ENCODE measurements at regions not wholly inside any gene's neighbourhood (a gene's known extent, or its start where the extent isn't known, plus 50 kb on each side); places are given as distances from the start of the nearest gene placed in this dataset.
A peak's percentile ranks its signal among the peaks of the same experiment; 100 is the strongest.
"Not testable (repeated sequence)": the region's sequence is repeated elsewhere in the genome, so short reads cannot be mapped to it uniquely, and the experiment has no call there.

DNA sequence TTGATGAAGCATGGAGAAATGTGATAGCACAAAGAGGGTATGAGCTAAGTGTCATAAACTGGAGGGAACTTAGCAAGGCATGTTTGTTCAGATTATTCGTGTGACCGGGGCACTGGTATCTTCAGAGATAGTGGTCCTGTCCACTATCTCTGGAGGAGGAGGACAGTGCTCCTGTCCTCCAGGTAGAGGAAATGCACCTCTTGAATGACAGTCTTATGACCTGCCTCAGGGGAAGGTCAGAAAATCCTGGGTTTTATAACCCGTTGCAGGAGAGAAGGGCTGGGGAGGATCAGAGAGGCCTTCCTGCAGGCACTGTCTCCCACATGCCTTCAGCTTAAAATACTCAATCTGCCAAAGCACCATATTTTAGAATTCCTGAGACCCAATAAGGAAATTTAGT is 213.5 kb upstream of the UBL3 start:
- no peak for DNase-seq

DNA sequence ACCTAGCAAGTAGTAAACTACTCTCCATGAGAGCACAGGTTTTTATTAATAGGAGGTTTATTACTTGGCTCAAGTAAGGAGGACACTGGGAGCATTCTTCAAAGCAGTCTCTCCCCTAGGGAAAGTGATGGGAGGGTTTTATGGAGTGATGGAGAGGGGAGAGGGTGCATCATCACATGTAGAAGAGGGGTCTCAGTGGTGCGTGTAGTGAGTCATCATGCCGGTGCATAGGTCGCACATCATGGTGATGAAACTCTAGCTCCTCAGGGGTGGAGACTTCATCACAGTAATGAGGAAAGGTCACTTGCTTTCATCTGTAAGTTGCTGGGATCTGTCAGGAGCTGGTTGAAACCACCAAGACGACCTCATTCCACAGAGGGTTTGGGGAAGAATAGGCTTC is 210.8 kb upstream of the UBL3 start:
- DNase-seq: no peak

- DNase-seq: no peak
Measured at GRCh38 chr13:30058429-30058828, 208.0 kb upstream of the UBL3 start.

- DNase-seq: not testable (repeated sequence)
Measured at GRCh38 chr13:30054546-30054945, 204.1 kb upstream of the UBL3 start.

DNA sequence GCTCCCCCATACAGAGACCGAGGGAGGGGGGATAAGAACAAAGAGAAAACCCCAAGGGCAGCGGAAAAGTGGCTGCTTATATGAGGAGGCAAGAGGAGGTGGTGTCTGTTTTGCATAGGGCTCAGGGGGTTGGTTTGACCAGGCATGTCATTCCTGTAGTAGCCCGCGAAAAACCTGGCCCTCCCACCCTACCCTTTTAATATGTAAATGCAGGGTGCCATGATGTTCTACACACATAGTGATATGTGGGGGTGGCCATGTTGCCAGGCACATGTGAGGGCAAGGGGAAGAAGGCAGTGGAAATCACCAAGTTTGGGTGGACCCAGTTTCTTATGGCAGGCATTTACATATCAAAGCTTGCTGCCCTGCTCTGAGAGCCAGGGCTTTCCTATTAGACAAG is 203.5 kb upstream of the UBL3 start:
- DNase-seq: no peak

DNA sequence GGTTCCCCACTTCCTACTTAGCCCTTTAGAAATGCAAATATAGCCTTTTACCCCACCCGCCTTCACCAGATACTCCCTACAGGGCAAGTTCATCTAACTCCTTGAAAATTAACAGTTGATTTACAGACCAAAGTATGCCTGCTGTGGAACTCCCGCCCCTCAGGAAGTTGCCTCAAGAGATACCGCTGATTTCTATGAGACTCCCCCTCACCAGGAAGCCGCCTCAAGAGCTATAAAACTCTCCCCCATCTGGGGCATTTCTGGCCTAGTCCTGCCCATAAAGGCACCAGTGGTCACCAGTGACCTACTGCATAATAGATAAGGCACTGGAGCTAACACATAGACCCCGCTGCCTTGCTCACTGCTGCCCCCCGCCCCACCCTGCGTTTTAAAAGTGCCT is 201.7 kb upstream of the UBL3 start:
- DNase-seq: no peak

GRCh38 chr13:30051531-30052060 is 201.2 kb upstream of the UBL3 start:
- no peak for DNase-seq

DNA sequence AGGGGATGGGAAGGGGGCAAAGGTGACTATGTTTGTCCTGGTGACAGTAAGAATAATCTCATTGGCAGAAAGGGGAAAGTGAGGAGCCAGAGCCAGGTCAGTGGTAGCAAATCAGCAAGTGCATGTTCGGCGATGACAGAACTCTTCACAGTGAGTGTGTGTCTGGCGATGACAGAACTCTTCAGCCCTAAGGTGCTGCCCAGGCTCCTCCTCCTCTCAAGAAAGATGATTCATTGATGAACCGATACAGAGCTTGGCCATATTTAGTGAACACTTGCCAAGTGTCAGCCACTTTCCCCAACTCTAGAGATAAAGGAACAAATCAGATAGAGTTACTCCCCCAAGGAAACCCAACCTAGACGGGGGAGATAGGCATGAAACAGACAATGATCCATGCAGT is 199.3 kb upstream of the UBL3 start:
- no peak for DNase-seq

DNA sequence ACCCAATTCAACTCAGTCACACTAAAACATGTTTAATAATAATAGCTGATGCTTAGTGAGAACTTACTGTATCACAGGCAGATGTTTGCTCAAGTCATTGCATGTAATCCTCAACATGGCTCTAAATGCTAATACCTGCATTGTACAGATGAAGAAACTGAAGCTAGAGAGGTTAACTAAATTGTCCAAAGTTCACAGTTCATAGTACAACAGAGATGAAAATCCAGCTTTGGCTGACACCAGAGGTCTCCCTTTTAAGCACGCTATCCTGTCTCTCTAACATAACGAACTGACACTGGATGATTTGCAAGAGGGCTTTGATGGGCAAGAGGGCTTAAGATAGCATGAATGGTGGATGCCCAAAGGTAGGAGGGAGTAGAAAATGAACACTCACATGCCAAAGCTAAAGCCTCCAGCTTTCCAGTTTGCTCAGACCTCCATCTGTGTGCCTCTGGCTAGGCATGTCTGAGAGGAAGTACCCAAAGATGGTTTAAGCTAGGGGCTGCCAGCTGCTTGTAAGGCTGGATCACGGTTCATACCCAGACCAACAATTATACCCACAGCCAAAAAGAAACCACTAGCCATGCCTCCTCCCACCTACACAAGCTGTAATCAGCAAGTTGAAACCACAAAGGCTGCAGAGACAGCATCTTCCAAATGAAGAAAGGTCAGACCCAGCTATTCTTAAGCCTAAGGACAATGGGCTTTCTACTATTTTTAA is 196.9 kb upstream of the UBL3 start:
- no peak for DNase-seq

- DNase-seq: no peak
Measured at GRCh38 chr13:30045916-30046704, 195.7 kb upstream of the UBL3 start.

DNA sequence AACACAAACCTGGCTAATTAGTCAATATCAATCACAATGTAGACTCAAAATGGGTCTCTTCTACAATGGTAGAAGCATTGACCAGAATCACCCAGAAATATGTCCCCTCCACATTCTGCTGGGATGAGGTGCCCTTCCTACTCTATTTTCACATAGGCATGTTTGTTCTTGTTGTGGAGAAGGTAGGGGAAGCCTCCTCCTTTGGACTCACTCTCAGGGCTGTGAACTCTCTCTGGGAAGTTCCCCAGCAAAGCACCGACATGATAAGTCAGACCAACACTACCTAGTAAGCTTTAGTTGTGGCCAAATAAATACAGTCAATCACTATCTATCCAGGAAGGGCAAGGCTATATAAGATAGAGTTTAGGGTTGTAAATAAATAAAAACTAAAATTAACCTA is 194.5 kb upstream of the UBL3 start:
- DNase-seq: no peak

GRCh38 chr13:30043631-30043925 is 193.2 kb upstream of the UBL3 start:
- DNase-seq: no peak

GRCh38 chr13:30042891-30043630 is 192.6 kb upstream of the UBL3 start:
- no peak for DNase-seq

DNA sequence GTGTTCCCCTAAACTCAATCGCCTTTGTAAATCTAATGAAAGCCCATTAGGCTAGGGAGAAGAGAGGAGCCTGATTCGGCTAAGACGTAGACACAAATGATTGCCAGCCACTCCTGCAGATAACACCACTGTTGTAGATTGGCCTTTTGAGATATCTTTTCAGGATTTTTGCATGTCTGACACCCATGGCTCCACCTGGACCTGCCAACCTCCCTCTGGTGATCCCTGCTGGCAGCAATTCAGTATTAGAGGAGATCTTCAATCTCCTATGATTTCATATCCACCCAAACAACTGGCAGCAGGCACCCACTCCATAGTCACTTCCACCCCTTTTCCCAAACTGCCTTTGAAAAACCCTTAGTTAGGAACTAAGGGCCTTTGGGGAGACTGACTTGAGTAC is 191.9 kb upstream of the UBL3 start:
- DNase-seq: no peak

- DNase-seq: no peak
Measured at GRCh38 chr13:30039511-30039911, 189.1 kb upstream of the UBL3 start.

DNA sequence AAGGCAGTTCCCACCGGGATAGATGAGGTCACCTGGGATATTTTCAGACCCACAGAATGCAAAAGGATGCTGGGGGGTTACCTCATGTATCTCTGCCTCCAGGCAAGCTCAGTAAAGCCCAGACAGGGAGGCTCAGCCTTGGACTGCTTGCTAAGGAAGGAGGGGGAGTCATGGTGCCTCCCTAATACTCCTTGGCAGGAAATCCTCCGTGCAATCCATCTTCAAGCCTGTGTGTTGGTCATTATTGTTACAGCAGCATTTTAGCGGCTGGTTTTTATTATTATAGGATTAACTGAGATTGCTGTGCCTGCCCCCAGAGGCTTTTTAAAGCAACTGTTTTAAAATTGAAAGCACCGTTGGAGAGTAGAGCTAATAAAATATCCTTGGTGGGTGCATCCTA is 188.5 kb upstream of the UBL3 start:
- no peak for DNase-seq

GRCh38 chr13:30037766-30038165 is 187.3 kb upstream of the UBL3 start:
- DNase-seq: no peak

GRCh38 chr13:30037306-30037705 is 186.9 kb upstream of the UBL3 start:
- peak in 1 of 14 donors; percentile 14 for DNase-seq

DNA sequence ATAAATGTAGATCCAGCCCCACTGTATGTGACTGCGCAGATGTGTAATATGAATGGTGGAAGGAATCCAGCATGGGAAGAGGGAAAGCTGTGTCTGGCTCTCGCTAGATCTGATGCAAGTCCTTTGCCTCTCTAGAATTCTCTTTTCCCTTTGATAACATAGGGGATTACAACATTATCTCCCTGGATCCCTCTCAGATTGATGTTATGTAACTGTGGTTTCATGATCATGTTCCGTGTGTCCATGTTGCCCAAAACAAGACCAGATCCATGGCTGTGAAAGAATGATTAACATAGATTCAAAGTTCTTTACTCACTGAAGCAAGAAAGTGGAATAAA is 184.0 kb upstream of the UBL3 start:
- DNase-seq: no peak

GRCh38 chr13:30033681-30034457 is 183.5 kb upstream of the UBL3 start:
- peak in 2 of 14 donors; percentile 13 to 16 for DNase-seq

DNA sequence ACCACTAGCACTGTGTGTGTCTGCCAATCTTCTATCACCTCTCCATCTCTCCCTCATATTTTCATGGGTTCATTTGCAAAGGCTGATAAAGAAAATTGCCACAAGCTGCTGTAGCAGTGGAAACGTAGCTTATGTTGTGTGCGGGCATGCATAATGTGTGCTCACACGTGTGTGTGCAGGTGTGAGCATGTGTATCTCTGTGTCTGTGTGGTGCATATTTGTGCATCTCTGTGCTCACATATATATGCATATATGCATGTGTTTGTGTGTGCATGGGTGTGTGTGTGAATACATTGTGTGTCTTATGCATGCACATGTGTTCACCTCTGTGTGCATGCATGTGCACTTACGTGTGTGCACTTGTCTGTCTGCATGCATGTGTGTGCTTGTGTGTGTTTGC is 181.8 kb upstream of the UBL3 start:
- no peak for DNase-seq

DNA sequence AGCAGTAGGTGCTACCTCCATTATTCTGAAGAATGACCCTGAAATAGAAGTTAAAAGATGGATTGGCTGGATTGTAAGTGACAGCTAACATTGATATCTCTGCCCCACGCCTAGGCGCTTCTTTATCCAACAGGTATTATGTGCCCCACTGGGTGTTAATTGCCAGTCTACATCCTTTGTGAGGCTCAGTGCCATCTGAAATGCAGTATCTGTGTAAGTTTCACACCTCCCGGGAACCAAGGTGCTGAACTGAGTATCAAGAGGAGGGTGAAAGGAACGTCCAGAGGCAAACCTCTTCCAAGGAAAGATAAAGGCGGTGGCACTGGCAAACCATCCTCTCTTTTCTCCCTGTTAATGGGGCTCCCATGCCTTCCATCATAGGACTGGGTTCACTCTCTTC is 181.1 kb upstream of the UBL3 start:
- DNase-seq: no peak
